Transverse colon (tissue), 4 donors: ENCODE measurements at regions not wholly inside any gene's neighbourhood (a gene's known extent, or its start where the extent isn't known, plus 50 kb on each side); places are given as distances from the start of the nearest gene placed in this dataset.

ENCODE experiments used
- DNase-seq: peaks from one replicate; pipeline ENCODE4 v3.0.0-alpha.2; 2019
- H3K27ac ChIP-seq, 4 donors: fragments of 200-600 bp; sonication (generic); 2 replicates each; pipeline ENCODE4 v1.5.1; 2016 to 2018; ENCODE audit warnings: inconsistent platforms in 4 of 4
- H3K27me3 ChIP-seq: fragments of 200-600 bp; sonication (generic); 2 replicates; pipeline ENCODE4 v1.5.1; 2017; ENCODE audit warnings: inconsistent platforms
- H3K36me3 ChIP-seq, 4 donors: fragments of 200-600 bp; sonication (generic); 2 replicates each; pipeline ENCODE4 v1.5.1; 2017 to 2019; ENCODE audit warnings: inconsistent platforms in 4 of 4
- H3K4me1 ChIP-seq, 4 donors: fragments of 200-600 bp; sonication (generic); 2 replicates each; pipeline ENCODE4 v1.5.1; 2017 to 2020; ENCODE audit warnings: inconsistent platforms in 4 of 4
- H3K4me3 ChIP-seq, 4 donors: fragments of 200-600 bp; sonication (generic); 1 replicate in 1 of 4; 2 replicates in 3 of 4; pipeline versions ENCODE4 v1.5.1 to v1.6.1; 2017 to 2019; ENCODE audit warnings: inconsistent platforms in 4 of 4
- H3K9me3 ChIP-seq, 2 donors: fragments of 200-600 bp; sonication (generic); 2 replicates each; pipeline ENCODE4 v1.5.1; 2017 to 2019; ENCODE audit warnings: inconsistent platforms in 2 of 2
- EP300 ChIP-seq: sonication (generic); formaldehyde crosslinking; IDR thresholded peaks from one replicate; pipeline ENCODE4 v1.6.1; 2017; ENCODE audit warnings: antibody characterized with exemption, low read depth
- POLR2A ChIP-seq: fragments of 450-650 bp; IDR thresholded peaks from one replicate; pipeline ENCODE4 v1.6.1; 2016; ENCODE audit warnings: antibody characterized with exemption, mild to moderate bottlenecking, moderate library complexity
- POLR2AphosphoS5 ChIP-seq, 3 donors: sonication (generic); formaldehyde crosslinking; IDR thresholded peaks; one replicate each; pipeline ENCODE4 v1.6.1; 2016; ENCODE audit warnings: antibody characterized with exemption in 3 of 3
- WGBS, 2 donors: methylation state at CpG; one replicate each; pipeline ENCODE4 v1.1.5; 2018; ENCODE audit warnings: low coverage in 1 of 2; 5-methylcytosine and 5-hydroxymethylcytosine counted together
- in situ Hi-C, 4 donors: fragments of 200-750 bp; cut with MboI; loops; one replicate each; pipeline versions ENCODE4 v1.15.0 to v1.15.1; 2017; ENCODE audit warnings: low sequenced_read_pairs in 3 of 4, low pct_ligation_motif_present in 1 of 4, low pct_unique_long_range_greater_than_20kb in 1 of 4
- intact Hi-C: fragments of 100-400 bp; cut with DNase I; formaldehyde crosslinking; loops from one replicate; pipeline ENCODE4 v1.15.1; 2023; ENCODE audit warnings: low total_unique reads
- TF ChIP-seq, protein P1 (sequence below), 5 experiments: fragments of 200-600 bp in 3 of 5; fragments of 450-650 bp in 2 of 5; sonication (generic) in 3 of 5; IDR thresholded peaks; 1 replicate in 2 of 5; 2 replicates in 3 of 5; pipeline ENCODE4 v1.5.1; 2016 to 2017; ENCODE audit warnings: antibody characterized with exemption in 5 of 5, inconsistent platforms in 3 of 5, mild to moderate bottlenecking in 2 of 5, moderate library complexity in 1 of 5

DNA sequence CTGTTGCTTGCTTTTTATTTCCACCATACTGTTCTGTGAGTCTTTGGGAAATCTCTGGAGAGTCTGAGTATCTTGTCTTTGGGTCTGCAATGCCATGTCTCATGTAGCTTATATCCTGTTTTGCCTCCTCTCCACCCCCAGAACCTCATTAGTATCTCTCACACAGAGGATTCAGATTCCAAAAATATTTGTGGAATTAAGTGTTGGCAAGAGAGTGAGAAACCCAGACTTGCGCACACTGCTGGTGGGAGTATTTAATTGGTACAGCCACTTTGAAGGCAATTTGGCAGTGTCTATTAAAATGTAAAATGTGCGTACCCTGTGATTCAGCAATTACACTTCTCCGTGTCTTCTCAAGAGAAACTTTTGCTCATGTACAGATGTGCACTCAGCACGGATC is 68.6 kb downstream of the ZNF621 start:
- Histone ChIP-seq H3K27me3 (no peaks in the 10 kb centered on the region), H3K9me3 (no peaks in the 10 kb centered on the region), H3K36me3 (no peaks in the 10 kb centered on the region), H3K4me3 (no peak overlapping the region), H3K4me1 (no peaks in the 10 kb centered on the region), H3K27ac (no peak overlapping the region)
- DNase-seq = no peak
- TF ChIP-seq, protein P1, sequence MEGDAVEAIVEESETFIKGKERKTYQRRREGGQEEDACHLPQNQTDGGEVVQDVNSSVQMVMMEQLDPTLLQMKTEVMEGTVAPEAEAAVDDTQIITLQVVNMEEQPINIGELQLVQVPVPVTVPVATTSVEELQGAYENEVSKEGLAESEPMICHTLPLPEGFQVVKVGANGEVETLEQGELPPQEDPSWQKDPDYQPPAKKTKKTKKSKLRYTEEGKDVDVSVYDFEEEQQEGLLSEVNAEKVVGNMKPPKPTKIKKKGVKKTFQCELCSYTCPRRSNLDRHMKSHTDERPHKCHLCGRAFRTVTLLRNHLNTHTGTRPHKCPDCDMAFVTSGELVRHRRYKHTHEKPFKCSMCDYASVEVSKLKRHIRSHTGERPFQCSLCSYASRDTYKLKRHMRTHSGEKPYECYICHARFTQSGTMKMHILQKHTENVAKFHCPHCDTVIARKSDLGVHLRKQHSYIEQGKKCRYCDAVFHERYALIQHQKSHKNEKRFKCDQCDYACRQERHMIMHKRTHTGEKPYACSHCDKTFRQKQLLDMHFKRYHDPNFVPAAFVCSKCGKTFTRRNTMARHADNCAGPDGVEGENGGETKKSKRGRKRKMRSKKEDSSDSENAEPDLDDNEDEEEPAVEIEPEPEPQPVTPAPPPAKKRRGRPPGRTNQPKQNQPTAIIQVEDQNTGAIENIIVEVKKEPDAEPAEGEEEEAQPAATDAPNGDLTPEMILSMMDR (IDR thresholded peaks at IDR 0.05) = no peak
- TF ChIP-seq POLR2A (no peak), POLR2AphosphoS5 (IDR thresholded peaks at IDR 0.05) (no peak), EP300 (no peak)
- 82 to 87% methylated on average over 2 to 4 of the region's 4 CpGs for WGBS, 2 donors
- in situ Hi-C loops = loop anchor here (25.0 kb wide), 6 partner anchors 256 to 1119 kb away; partner anchors contain the start of gene CTNNB1 (in 1 of the 4)
- intact Hi-C loops = no loop called here

DNA sequence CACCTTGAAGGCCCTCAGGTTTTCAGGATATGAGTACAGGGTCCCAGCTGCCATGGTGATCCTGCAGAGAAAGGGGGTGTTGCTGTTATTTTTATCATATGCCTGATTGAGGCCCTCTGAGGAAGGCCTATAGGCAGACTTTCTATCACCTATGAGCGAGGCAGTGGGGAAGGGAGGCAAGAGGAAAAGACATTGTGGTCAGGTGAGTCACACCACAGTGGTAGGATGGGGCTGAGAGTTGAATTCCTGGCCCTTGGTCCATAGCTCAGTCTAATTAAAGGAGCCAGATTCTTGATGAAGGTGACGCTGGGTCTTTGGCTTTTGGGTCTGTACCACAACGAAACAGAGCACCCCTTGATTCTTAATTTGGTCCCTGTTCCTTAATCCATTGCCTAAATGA is 72.7 kb downstream of the ZNF621 start:
- H3K27me3 ChIP-seq = no peaks in the 10 kb centered on the region
- H3K36me3 ChIP-seq = no peaks in the 10 kb centered on the region
- no peak for TF ChIP-seq POLR2AphosphoS5 (IDR thresholded peaks at IDR 0.05)
- TF ChIP-seq, protein P1 (IDR thresholded peaks at IDR 0.05) = no peak
- no peak for TF ChIP-seq POLR2A
- TF ChIP-seq EP300 = no peak
- in situ Hi-C loops (loop anchor here (25.0 kb wide), 6 partner anchors 260 to 1115 kb away; partner anchors contain the start of gene CTNNB1 (in 1 of the 4)), intact Hi-C loops (no loop called here)
- no peak for DNase-seq
- WGBS, 2 donors = 86 to 100% methylated on average over 2 to 3 of the region's 3 CpGs
- H3K9me3 ChIP-seq = no peaks in the 10 kb centered on the region
- H3K4me1 ChIP-seq = no peaks in the 10 kb centered on the region
- no peak overlapping the region for H3K27ac ChIP-seq
- H3K4me3 ChIP-seq = no peak overlapping the region

DNA sequence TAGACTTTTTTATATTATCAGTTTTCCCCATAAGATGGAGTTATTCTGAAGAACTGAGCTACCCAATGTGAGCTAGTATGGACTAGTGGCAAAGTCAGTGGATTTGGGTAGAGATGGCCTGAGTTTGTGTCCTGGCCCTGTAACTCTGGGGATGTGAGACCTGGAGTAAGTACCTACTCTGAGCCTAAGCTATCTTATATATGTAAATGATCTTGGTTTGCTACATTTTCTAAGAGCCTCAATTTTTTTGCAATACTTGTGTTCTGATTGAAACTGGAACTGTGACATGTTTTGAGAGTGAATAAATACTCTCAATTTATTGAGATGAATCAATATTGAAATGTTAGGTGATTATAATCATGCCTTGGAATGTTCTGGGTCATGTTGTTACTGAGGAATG is 73.6 kb downstream of the ZNF621 start:
- H3K4me3 ChIP-seq = no peak overlapping the region
- intact Hi-C loops (no loop called here), in situ Hi-C loops (loop anchor here (25.0 kb wide), 6 partner anchors 261 to 1114 kb away; partner anchors contain the start of gene CTNNB1 (in 1 of the 4))

DNA sequence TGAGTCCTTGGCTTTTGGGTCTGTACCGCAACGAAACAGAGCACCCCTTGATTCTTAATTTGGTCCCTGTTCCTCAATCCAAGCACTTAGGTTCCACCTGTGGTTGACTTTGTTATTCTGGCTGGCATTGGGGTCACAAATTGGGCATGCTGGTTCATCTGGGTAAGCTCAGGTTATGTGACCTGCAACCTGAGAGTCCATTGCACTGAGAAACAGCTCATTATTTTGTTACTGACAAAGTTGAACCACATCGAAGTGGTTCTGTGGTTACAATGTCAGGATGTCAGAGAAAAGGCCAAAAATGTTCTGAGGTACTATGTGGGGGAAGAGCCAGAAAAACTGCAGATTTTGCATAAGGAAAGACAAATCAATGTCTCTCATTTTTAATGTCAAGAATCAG is 74.2 kb downstream of the ZNF621 start:
- no peaks in the 10 kb centered on the region for H3K9me3 ChIP-seq
- 67 to 81% methylated on average over 1 to 3 of the region's 3 CpGs for WGBS, 2 donors
- no peaks in the 10 kb centered on the region for H3K4me1 ChIP-seq
- H3K4me3 ChIP-seq = no peak overlapping the region
- no peak overlapping the region for H3K27ac ChIP-seq
- H3K27me3 ChIP-seq = no peaks in the 10 kb centered on the region
- no peak for TF ChIP-seq POLR2A
- TF ChIP-seq, protein P1 (IDR thresholded peaks at IDR 0.05) = no peak
- no peak for TF ChIP-seq EP300
- no peak for TF ChIP-seq POLR2AphosphoS5 (IDR thresholded peaks at IDR 0.05)
- intact Hi-C loops (no loop called here), in situ Hi-C loops (loop anchor here (25.0 kb wide), 6 partner anchors 262 to 1113 kb away; partner anchors contain the start of gene CTNNB1 (in 1 of the 4))
- no peak for DNase-seq
- no peaks in the 10 kb centered on the region for H3K36me3 ChIP-seq

More for the DNA sequence above, 73.6 kb downstream of the ZNF621 start:
- no peak for DNase-seq
- TF ChIP-seq POLR2AphosphoS5 (IDR thresholded peaks at IDR 0.05) (no peak), EP300 (no peak), POLR2A (no peak)
- TF ChIP-seq, protein P1 (IDR thresholded peaks at IDR 0.05) = no peak
- H3K27ac ChIP-seq = no peak overlapping the region
- H3K4me1 ChIP-seq = no peaks in the 10 kb centered on the region
- H3K9me3 ChIP-seq = no peaks in the 10 kb centered on the region
- H3K27me3 ChIP-seq = no peaks in the 10 kb centered on the region
- no peaks in the 10 kb centered on the region for H3K36me3 ChIP-seq
